ENCODE measurements at regions not wholly inside any gene's neighbourhood (a gene's known extent, or its start where the extent isn't known, plus 50 kb on each side); places are given as distances from the start of the nearest gene placed in this dataset.

DNA sequence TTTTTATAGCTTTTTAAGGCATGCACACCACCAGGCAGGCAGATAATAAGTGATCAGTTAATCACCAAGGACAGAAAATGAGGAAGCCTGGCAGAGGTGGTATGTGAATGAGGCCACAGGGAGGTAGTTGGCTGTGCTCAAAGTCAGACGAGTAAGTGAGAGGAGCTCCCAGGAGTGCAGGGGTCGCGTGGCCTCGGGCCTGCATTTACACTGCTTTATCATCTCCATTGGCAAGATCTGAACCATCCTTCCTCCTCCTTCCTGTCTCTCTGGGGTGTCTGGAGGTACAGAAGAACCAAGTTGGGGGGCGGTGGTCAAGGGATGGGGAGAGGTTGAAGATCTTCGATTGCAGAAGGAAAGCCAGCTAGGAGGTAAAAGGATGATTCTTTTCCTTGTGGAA lies 320.1 kb downstream of the SOX9 start:
- no peak for DNase-seq (ENCODE audit: low read depth in 6 of 9, low spot score in 9 of 9)

GRCh38 chr17:72441909-72442308 lies 321.1 kb downstream of the SOX9 start:
- Histone ChIP-seq H3K9me3 (ENCODE audit: control insufficient read depth in 2 of 2, insufficient read depth in 1 of 2, low read length in 1 of 2) (peaks cover 0 to 4% of the 10 kb centered on the region in 2 donors), H3K27ac (ENCODE audit: low read depth in 1 of 2, low read length in 1 of 2) (no peak overlapping the region), H3K27me3 (ENCODE audit: control insufficient read depth in 2 of 2, insufficient read depth in 1 of 2, low read length in 1 of 2) (no peaks in the 10 kb centered on the region), H3K4me1 (ENCODE audit: control insufficient read depth in 2 of 2, insufficient read depth in 2 of 2, low read length in 2 of 2) (no peaks in the 10 kb centered on the region), H3K4me3 (ENCODE audit: low read length in 2 of 2) (no peak overlapping the region), H3K36me3 (ENCODE audit: control insufficient read depth in 2 of 2, insufficient read depth in 2 of 2, low read length in 1 of 2) (no peaks in the 10 kb centered on the region)
- DNase-seq (ENCODE audit: low read depth in 6 of 9, low spot score in 9 of 9): no peak
- WGBS: 96% methylated on average over 4 of the region's 4 CpGs

More for the DNA sequence above, 320.1 kb downstream of the SOX9 start:
- WGBS: 93% methylated on average over 6 of the region's 6 CpGs
- Histone ChIP-seq H3K36me3 (ENCODE audit: control insufficient read depth in 2 of 2, insufficient read depth in 2 of 2, low read length in 1 of 2) (no peaks in the 10 kb centered on the region), H3K27me3 (ENCODE audit: control insufficient read depth in 2 of 2, insufficient read depth in 1 of 2, low read length in 1 of 2) (no peaks in the 10 kb centered on the region), H3K27ac (ENCODE audit: low read depth in 1 of 2, low read length in 1 of 2) (no peak overlapping the region), H3K4me1 (ENCODE audit: control insufficient read depth in 2 of 2, insufficient read depth in 2 of 2, low read length in 2 of 2) (no peaks in the 10 kb centered on the region), H3K9me3 (ENCODE audit: control insufficient read depth in 2 of 2, insufficient read depth in 1 of 2, low read length in 1 of 2) (peaks cover 0 to 4% of the 10 kb centered on the region in 2 donors), H3K4me3 (ENCODE audit: low read length in 2 of 2) (no peak overlapping the region)

- Histone ChIP-seq H3K9me3 (ENCODE audit: control insufficient read depth in 2 of 2, insufficient read depth in 1 of 2, low read length in 1 of 2) (peaks cover 0 to 4% of the 10 kb centered on the region in 2 donors), H3K4me3 (ENCODE audit: low read length in 2 of 2) (no peak overlapping the region), H3K36me3 (ENCODE audit: control insufficient read depth in 2 of 2, insufficient read depth in 2 of 2, low read length in 1 of 2) (no peaks in the 10 kb centered on the region), H3K4me1 (ENCODE audit: control insufficient read depth in 2 of 2, insufficient read depth in 2 of 2, low read length in 2 of 2) (no peaks in the 10 kb centered on the region), H3K27me3 (ENCODE audit: control insufficient read depth in 2 of 2, insufficient read depth in 1 of 2, low read length in 1 of 2) (no peaks in the 10 kb centered on the region), H3K27ac (ENCODE audit: low read depth in 1 of 2, low read length in 1 of 2) (no peak overlapping the region)
- WGBS: 80% methylated on average over 9 of the region's 9 CpGs
- DNase-seq (ENCODE audit: low read depth in 6 of 9, low spot score in 9 of 9): no peak
Measured at GRCh38 chr17:72444517-72445054, 323.8 kb downstream of the SOX9 start.

GRCh38 chr17:72445055-72445991 lies 324.5 kb downstream of the SOX9 start:
- WGBS: 93% methylated on average over 26 of the region's 26 CpGs
- no peaks in the 10 kb centered on the region for H3K4me1 ChIP-seq (ENCODE audit: control insufficient read depth in 2 of 2, insufficient read depth in 2 of 2, low read length in 2 of 2)
- H3K9me3 ChIP-seq (ENCODE audit: control insufficient read depth in 2 of 2, insufficient read depth in 1 of 2, low read length in 1 of 2): no peaks in the 10 kb centered on the region
- H3K27ac ChIP-seq (ENCODE audit: low read depth in 1 of 2, low read length in 1 of 2): no peak overlapping the region
- DNase-seq (ENCODE audit: low read depth in 6 of 9, low spot score in 9 of 9): no peak
- no peak overlapping the region for H3K4me3 ChIP-seq (ENCODE audit: low read length in 2 of 2)
- H3K27me3 ChIP-seq (ENCODE audit: control insufficient read depth in 2 of 2, insufficient read depth in 1 of 2, low read length in 1 of 2): no peaks in the 10 kb centered on the region
- H3K36me3 ChIP-seq (ENCODE audit: control insufficient read depth in 2 of 2, insufficient read depth in 2 of 2, low read length in 1 of 2): no peaks in the 10 kb centered on the region

- H3K4me1 ChIP-seq (ENCODE audit: control insufficient read depth in 2 of 2, insufficient read depth in 2 of 2, low read length in 2 of 2): no peaks in the 10 kb centered on the region
- no peaks in the 10 kb centered on the region for H3K36me3 ChIP-seq (ENCODE audit: control insufficient read depth in 2 of 2, insufficient read depth in 2 of 2, low read length in 1 of 2)
- no peak overlapping the region for H3K27ac ChIP-seq (ENCODE audit: low read depth in 1 of 2, low read length in 1 of 2)
- DNase-seq (ENCODE audit: low read depth in 6 of 9, low spot score in 9 of 9): no peak
- H3K4me3 ChIP-seq (ENCODE audit: low read length in 2 of 2): no peak overlapping the region
- no peaks in the 10 kb centered on the region for H3K9me3 ChIP-seq (ENCODE audit: control insufficient read depth in 2 of 2, insufficient read depth in 1 of 2, low read length in 1 of 2)
- H3K27me3 ChIP-seq (ENCODE audit: control insufficient read depth in 2 of 2, insufficient read depth in 1 of 2, low read length in 1 of 2): no peaks in the 10 kb centered on the region
- WGBS: 96% methylated on average over 6 of the region's 6 CpGs
Measured at GRCh38 chr17:72446118-72446517, 325.3 kb downstream of the SOX9 start.

DNA sequence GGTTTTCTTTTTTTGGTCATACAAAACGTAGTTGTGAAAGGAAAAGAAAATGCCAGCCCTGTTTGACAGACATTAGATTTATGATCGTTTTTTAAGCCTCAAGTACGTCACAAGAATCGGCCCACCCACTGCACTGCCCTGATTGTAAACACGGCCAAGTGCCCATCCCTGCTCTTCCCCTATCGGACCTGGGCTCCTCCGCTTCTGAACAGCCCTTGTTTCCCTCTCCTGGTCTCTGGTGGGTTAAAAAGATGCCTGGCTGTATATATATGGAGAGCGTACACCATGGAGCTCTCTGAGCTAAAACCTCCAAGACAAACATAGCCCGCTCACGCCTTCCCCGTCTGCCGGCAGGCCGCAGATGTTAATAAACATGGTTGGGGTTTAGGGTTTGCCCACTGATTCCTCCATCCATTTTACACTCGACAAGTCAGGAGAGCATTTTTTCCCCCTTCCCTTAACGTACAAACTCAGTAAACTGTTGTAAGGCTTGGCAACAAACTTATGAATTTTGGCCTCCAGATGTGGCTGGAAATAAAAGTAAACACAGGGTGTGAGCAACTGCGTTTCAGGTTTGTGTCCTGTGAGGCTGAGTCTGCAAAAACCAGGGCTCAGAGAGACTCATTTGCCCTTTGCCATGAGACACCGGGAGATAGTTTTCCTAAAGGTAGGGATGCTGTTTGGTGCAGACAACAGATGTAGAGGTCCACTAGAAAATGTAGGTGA lies 325.9 kb downstream of the SOX9 start:
- Histone ChIP-seq H3K4me1 (ENCODE audit: control insufficient read depth in 2 of 2, insufficient read depth in 2 of 2, low read length in 2 of 2) (no peaks in the 10 kb centered on the region), H3K4me3 (ENCODE audit: low read length in 2 of 2) (no peak overlapping the region), H3K36me3 (ENCODE audit: control insufficient read depth in 2 of 2, insufficient read depth in 2 of 2, low read length in 1 of 2) (no peaks in the 10 kb centered on the region), H3K27ac (ENCODE audit: low read depth in 1 of 2, low read length in 1 of 2) (no peak overlapping the region), H3K9me3 (ENCODE audit: control insufficient read depth in 2 of 2, insufficient read depth in 1 of 2, low read length in 1 of 2) (no peaks in the 10 kb centered on the region), H3K27me3 (ENCODE audit: control insufficient read depth in 2 of 2, insufficient read depth in 1 of 2, low read length in 1 of 2) (no peaks in the 10 kb centered on the region)
- no peak for DNase-seq (ENCODE audit: low read depth in 6 of 9, low spot score in 9 of 9)
- whole genome bisulfite sequencing: 88% methylated on average over 17 of the region's 17 CpGs

DNA sequence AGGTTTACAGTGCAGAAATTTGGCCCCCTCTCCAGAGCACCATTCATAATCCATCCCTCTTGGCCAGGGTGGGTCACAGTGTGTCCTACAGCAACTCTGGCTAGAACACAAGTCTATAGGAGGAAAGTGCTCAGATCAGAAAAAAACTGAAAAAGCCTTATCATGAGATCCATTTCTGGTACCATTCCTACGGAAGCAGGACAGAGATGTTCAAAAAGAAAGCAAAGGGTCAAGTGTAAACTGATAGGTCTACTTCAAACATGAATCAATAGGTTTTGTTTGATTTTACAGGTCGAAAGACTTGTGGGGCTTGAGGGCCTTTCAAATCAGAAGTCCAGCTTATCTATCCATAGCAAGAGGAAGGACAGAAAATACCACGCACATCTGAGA lies 326.4 kb downstream of the SOX9 start:
- no peak for DNase-seq (ENCODE audit: low read depth in 6 of 9, low spot score in 9 of 9)
- H3K4me3 ChIP-seq (ENCODE audit: low read length in 2 of 2): no peak overlapping the region
- H3K9me3 ChIP-seq (ENCODE audit: control insufficient read depth in 2 of 2, insufficient read depth in 1 of 2, low read length in 1 of 2): no peaks in the 10 kb centered on the region
- H3K27me3 ChIP-seq (ENCODE audit: control insufficient read depth in 2 of 2, insufficient read depth in 1 of 2, low read length in 1 of 2): no peaks in the 10 kb centered on the region
- WGBS: 89% methylated on average over 3 of the region's 3 CpGs
- H3K36me3 ChIP-seq (ENCODE audit: control insufficient read depth in 2 of 2, insufficient read depth in 2 of 2, low read length in 1 of 2): no peaks in the 10 kb centered on the region
- H3K27ac ChIP-seq (ENCODE audit: low read depth in 1 of 2, low read length in 1 of 2): no peak overlapping the region
- no peaks in the 10 kb centered on the region for H3K4me1 ChIP-seq (ENCODE audit: control insufficient read depth in 2 of 2, insufficient read depth in 2 of 2, low read length in 2 of 2)

GRCh38 chr17:72448019-72448418 lies 327.2 kb downstream of the SOX9 start:
- no peak overlapping the region for H3K4me3 ChIP-seq (ENCODE audit: low read length in 2 of 2)
- DNase-seq (ENCODE audit: low read depth in 6 of 9, low spot score in 9 of 9): no peak
- no peak overlapping the region for H3K27ac ChIP-seq (ENCODE audit: low read depth in 1 of 2, low read length in 1 of 2)
- H3K27me3 ChIP-seq (ENCODE audit: control insufficient read depth in 2 of 2, insufficient read depth in 1 of 2, low read length in 1 of 2): no peaks in the 10 kb centered on the region
- no peaks in the 10 kb centered on the region for H3K36me3 ChIP-seq (ENCODE audit: control insufficient read depth in 2 of 2, insufficient read depth in 2 of 2, low read length in 1 of 2)
- WGBS: 90% methylated on average over 2 of the region's 2 CpGs
- H3K9me3 ChIP-seq (ENCODE audit: control insufficient read depth in 2 of 2, insufficient read depth in 1 of 2, low read length in 1 of 2): no peaks in the 10 kb centered on the region
- no peaks in the 10 kb centered on the region for H3K4me1 ChIP-seq (ENCODE audit: control insufficient read depth in 2 of 2, insufficient read depth in 2 of 2, low read length in 2 of 2)

Measured in thymus (tissue), 11 donors.